Stimulated activated CD4-positive, alpha-beta T cell treated with anti-CD3 and anti-CD28 coated beads, Interleukin-12 subunit alpha, Interleukin-12 subunit beta, amount 100 ng/mL, for 48 hours (primary cell): ENCODE measurements at regions not wholly inside any gene's neighbourhood (a gene's known extent, or its start where the extent isn't known, plus 50 kb on each side); places are given as distances from the start of the nearest gene placed in this dataset.

Source experiments
- DNase-seq, 3 donors: peaks; one replicate each; pipeline ENCODE4 v3.0.0-alpha.2; 2020; ENCODE audit warnings: low read depth in 2 of 3, low spot score in 1 of 3

- DNase-seq: no peak
These were observed 496.1 kb downstream of the JRKL start for GRCh38 chr11:96885912-96886311.

- DNase-seq: no peak
These were observed 504.2 kb downstream of the JRKL start for GRCh38 chr11:96893988-96894387.

DNA sequence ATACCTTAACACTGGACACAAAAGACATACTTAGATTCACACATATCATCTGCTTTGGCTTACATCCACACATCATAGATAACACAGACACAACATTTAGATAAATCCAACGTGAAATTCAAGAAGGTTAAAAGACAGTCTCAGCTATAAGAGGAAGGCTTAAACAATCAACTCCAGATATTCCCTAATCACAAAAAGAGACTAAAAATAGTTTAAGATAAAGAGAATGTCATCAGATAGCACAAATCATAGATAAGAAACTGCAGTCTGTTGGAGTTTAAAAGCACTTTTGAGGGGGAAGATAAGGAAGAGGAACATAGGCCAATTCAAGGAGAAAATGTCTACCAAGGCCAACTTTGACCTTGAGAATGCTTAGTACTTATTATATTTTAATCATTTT is 504.8 kb downstream of the JRKL start:
- DNase-seq: no peak

DNA sequence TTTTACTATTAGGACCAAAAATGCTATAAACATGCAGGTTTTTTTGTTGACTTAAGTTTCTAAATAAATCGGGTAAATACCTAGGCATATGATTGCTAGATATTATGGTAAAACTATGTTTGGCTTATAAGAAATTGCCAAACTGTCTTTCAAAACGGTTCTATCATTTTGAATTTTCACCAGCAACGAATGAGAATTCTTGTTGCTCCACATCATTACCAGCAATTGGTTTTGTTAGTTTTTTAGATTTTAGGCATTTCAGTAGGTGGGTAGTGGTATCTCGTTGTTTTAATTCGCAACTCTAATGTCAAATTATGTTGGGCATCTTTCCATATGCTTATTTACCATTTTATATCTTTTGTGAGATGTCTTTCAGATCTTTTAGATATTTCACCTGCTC is 510.2 kb downstream of the JRKL start:
- no peak for DNase-seq

DNA sequence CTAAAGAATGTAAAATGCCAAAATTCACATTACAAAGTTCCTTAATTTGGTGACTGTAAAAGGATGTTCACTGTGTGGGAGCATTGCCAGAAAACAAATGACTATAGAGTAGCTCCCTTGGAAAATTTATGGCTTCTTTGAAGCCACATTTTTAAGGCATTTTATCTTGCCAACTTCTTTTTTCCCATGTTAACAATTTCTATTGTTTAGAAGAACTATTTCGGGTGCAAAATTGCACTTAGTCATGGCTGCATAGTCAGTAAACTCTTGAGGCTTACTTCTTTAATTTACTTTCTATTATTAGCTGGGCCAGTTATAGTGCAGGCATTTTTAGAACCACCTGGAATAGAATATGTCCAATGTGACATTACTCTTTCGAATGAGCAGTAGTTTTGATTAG is 515.3 kb downstream of the JRKL start:
- no peak for DNase-seq

DNA sequence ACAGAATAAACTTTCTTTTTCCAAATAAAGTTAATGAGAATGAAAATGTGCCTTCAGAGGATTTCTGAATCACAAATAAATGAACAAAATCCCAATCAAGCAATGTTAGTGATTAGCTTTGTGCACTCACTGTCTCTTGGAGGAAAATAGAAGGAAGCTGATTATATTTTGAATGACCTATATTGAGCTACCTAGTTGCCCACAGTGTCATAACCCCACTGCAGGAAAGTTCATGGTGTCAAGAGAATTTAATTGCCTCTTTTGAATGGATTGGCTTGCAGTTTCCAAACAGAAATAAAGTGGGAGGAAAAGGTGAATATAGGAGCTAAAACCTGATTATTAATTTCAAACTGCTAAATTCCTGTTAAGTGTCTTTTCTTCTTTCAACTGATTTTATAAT is 515.9 kb downstream of the JRKL start:
- DNase-seq: no peak

GRCh38 chr11:96906476-96906875 is 516.7 kb downstream of the JRKL start:
- DNase-seq: no peak

GRCh38 chr11:96925862-96926261 is 536.0 kb downstream of the JRKL start:
- DNase-seq: no peak

GRCh38 chr11:96940227-96940626 is 550.4 kb downstream of the JRKL start:
- no peak for DNase-seq

GRCh38 chr11:96942855-96943254 is 553.0 kb downstream of the JRKL start:
- DNase-seq: no peak

- DNase-seq: no peak
These were observed 554.2 kb downstream of the JRKL start for GRCh38 chr11:96943970-96944369.

DNA sequence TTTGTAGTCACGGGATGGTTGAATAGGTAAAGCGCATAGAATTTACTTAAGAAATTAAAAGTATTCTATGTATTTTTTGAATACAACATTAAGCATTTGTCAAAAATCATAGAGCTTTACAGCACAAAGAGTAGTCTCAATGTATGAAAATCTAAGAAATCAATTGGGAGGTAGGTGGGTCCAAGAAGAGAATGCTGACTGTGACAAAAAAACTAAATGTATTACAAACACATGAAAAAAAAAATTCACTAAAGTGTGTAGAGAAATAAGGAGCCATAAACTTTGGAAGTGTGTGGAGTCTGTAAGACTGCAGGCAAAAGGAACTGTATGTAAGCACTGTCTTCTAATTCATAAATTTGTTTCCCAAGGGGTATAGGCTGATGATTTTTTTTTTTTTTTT is 558.3 kb downstream of the JRKL start:
- no peak for DNase-seq

- no peak for DNase-seq
These were observed 559.7 kb downstream of the JRKL start for GRCh38 chr11:96949464-96949863.

DNA sequence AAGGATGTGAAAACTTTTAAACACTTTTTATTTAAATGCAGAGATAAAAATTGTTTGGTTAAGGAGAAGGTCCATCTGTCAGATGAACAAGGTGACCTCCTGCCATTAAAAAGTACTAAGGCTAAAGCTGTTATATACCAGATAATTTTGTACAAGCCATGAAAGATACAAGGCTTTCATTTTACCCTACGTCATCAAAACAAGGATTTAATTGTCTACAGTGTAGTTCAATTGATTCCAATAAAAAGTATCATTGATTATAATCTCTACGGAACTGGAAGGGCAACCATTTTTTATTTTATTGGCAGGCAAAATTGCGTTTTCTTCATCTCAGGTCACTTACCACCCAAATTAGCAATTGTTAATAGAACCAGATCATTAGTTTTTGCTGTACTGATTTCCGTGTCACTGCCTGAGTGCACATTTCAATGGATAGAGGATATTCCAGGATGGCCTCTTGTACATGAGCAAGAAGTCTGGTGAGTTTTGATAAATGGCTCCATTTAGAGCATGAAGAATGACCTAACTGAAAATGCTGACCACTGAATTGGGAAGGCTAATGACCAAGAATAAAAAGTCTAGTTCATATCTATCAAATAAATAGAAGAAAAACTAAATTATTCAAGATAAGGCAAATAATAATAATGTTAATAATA is 564.9 kb downstream of the JRKL start:
- DNase-seq: no peak

DNA sequence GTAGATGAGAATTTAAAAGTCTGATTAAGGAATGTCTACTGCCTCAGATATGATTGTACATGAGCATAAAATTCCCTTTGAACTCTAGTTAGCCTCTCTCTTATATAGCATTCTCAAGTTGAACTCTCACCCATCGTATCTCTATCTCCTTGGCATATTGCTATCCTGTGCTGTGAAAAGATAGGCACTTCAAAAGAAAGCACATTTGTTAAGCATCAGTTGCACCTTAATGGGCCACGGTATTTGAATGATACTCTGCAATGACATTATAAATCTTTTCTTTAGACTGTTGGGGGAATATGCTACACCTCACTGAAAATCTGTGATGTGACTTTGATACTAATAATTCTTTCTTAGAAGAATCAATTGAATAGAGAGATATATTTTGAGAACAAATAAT is 570.7 kb downstream of the JRKL start:
- DNase-seq: no peak

DNA sequence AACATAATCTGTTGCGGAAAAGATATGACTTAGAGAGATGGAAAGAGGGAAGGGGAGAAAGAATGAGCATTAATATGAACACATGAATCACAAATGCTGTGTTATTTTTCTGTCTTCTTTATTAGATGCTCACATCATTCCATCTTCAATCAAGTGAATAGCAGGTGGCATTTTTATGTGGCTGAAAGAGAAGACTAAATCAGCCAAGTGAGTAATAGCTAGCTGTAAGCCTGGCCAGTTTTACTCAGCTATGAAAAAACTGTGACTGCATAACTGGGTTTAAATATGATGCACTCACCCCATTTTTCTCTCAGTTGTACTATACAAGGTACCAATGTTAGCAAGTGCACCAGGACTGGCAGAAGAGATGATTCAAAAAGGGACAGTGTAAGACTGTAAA is 571.1 kb downstream of the JRKL start:
- no peak for DNase-seq

DNA sequence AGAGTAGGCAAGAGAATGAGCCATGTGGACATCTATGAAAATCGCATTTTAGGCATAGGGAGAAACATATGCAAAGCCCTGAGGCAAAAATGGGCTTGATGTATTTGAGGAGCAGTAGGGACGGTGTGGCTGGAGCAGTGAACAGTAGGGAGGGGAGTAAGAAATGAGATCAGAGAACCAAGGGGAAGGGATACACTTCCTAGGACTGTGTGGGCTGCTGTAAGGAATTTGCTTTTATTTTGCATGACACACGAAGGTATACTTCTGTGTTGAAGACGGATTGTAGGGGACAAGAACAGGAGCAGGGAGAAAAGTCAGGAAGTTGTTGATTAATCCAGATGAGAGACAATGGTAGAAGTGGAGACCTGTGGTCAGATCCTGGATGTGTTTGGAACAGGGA is 572.1 kb downstream of the JRKL start:
- DNase-seq: no peak

DNA sequence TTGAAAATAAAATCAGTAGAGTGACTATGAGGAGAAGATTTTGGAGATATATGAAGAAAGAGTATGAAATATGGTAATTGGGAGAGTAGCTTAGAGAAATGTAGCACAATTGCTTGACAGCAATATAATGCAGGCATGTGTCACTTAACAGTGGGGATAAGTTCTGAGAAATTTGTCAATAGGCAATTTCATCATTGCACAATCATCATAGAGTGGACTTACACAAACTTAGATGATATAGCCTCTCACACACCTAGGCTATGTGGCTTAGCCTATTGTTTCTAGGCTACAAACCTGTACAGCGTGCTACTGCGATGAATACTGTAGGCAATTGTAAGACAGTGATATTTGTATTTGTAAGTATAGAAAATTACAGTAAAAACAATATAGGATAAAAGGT is 573.6 kb downstream of the JRKL start:
- no peak for DNase-seq

DNA sequence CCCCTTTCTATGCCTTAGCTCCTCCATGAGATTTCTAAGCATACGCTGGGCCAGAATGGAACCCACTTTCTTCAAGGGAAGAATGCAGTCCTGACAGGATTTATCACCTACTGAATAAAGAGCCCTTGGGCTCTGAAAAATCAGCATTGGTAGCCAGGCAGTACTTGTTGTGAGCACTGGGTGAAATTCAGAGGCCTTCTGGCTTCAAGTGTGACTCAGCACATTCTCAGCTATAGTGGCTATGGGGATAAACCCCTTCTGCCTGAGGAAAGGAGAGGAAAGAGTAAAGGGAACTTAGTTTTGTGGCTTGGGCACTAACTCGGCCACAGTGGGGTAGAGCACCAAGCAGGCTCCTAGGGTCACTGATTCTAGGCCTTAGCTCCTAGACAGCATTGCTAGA is 574.8 kb downstream of the JRKL start:
- no peak for DNase-seq

GRCh38 chr11:96967616-96968015 is 577.8 kb downstream of the JRKL start:
- DNase-seq: no peak

DNA sequence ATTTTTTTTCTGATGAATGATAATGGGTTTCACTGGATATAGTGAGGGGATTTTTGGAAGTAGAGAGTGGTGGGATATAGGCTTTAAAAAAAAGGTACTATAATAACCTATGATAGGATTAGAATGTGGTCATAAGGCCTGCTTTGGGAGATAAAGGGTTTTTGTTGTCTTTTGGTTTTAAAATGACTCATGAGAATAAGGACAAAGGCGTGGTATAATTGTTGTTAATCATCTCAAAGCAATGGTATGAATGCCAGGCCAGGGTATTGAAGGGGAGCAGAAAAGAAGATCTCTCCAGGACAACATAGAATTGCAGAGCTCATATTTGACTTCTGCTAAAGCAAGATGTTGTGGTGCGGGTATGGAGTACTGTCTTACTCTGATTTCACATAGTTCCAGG is 579.4 kb downstream of the JRKL start:
- no peak for DNase-seq

GRCh38 chr11:96978751-96979150 is 588.9 kb downstream of the JRKL start:
- no peak for DNase-seq

DNA sequence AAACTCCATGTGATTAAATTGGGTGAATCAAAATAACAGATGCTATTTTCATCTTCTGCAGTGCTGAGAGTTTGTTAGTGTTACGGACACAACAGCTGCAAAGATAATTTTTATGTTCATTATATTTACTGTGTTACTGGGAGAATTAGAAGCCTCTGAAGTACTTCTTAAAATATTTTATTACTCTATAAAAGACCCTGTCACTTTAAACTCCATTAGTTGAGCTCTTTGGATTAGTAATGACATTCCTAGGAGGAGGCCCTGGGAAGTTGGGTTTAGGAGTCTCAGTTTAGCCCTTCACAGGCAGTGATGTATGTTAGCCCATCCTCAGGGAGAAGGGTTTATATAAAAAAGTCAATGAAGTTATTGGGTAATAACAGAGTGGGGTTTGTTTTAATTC is 596.7 kb downstream of the JRKL start:
- no peak for DNase-seq

DNA sequence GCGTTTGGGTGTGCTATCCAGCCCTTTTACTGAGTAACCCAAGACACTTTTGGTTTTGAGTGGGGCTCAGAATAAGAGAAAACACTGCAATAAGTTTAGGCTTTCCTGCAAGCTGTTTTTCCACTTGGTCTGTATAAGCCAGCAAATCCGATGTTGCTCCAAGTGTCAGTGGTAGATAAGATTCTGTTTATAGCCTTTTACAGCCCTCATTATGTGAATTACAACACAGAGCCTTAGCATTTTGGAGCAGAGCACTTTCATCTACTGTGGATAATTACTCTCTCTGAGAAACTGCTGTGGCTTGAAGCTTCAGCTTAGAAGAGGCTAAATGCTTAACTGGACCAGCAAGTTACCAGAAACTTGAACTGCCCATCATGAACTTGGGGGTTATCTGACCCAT is 601.1 kb downstream of the JRKL start:
- DNase-seq: no peak
